PC-9 (cell line): ENCODE measurements at regions not wholly inside any gene's neighbourhood (a gene's known extent, or its start where the extent isn't known, plus 50 kb on each side); places are given as distances from the start of the nearest gene placed in this dataset.

ENCODE experiments used
- CTCF ChIP-seq: fragments of 200-600 bp; sonication (generic); conservative IDR thresholded peaks from 2 replicates; pipeline ENCODE4 v1.6.1; 2017; ENCODE audit warnings: mixed run types, antibody characterized with exemption, mild to moderate bottlenecking, moderate library complexity
- EZH2 ChIP-seq: fragments of 200-600 bp; sonication (generic); IDR thresholded peaks from 2 replicates; pipeline ENCODE4 v1.8.0; 2017; ENCODE audit warnings: antibody characterized with exemption, low read depth

DNA sequence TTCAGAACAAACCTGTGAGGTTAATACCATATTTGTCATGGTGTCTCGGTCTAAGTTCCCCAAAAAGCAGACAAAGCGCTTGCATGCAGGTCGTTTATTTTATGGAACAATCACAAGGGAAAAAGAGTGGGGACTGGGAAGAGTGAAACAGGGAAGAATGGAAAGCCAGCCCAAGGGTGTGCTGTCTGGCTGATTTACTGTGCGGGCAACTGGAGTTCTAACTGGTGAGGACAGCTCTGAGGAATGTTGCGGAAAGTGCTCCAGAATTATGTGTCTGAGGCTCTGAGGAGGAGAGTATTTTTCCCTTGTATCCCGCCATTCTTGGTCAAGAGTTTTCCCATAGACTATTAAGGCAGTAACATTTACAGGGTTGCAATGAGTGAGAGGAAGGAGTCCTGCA, 465.4 kb downstream of the RMST start:
- no peak for TF ChIP-seq CTCF
- TF ChIP-seq EZH2: no peak
